Activated naive CD8-positive, alpha-beta T cell treated with anti-CD3 and anti-CD28 coated beads for 36 hours (primary cell): ENCODE measurements at regions not wholly inside any gene's neighbourhood (a gene's known extent, or its start where the extent isn't known, plus 50 kb on each side); places are given as distances from the start of the nearest gene placed in this dataset.

Source experiments
- DNase-seq: peaks from one replicate; pipeline ENCODE4 v3.0.0; 2021
- H3K27ac Mint-ChIP-seq: one replicate; pipeline ENCODE4 v1.8.0; 2022; ENCODE audit warnings: mild to moderate bottlenecking, moderate library complexity, mixed read lengths
- H3K27me3 Mint-ChIP-seq: one replicate; pipeline ENCODE4 v1.8.0; 2022; ENCODE audit warnings: mild to moderate bottlenecking, mixed read lengths
- H3K36me3 Mint-ChIP-seq: one replicate; pipeline ENCODE4 v1.8.0; 2021; ENCODE audit warnings: mild to moderate bottlenecking, mixed read lengths
- H3K4me1 Mint-ChIP-seq: one replicate; pipeline ENCODE4 v1.8.0; 2021; ENCODE audit warnings: mixed read lengths
- H3K4me3 Mint-ChIP-seq: one replicate; pipeline ENCODE4 v1.8.0; 2022; ENCODE audit warnings: mild to moderate bottlenecking, moderate library complexity, mixed read lengths
- H3K9me3 Mint-ChIP-seq: one replicate; pipeline ENCODE4 v1.8.0; 2022; ENCODE audit warnings: mixed read lengths

- no peak for DNase-seq
- no peak overlapping the region for H3K27ac Mint-ChIP-seq
- peaks cover 2% of the 10 kb centered on the region for H3K9me3 Mint-ChIP-seq
- H3K27me3 Mint-ChIP-seq = peaks cover 31% of the 10 kb centered on the region
- H3K36me3 Mint-ChIP-seq = no peaks in the 10 kb centered on the region
- peaks cover 2% of the 10 kb centered on the region for H3K4me1 Mint-ChIP-seq
- H3K4me3 Mint-ChIP-seq = no peak overlapping the region
Observed at GRCh38 chr13:111897178-111897845, 169.6 kb upstream of the SOX1 start.

- Mint-ChIP-seq H3K27me3 (peaks cover 26% of the 10 kb centered on the region), H3K9me3 (peaks cover 2% of the 10 kb centered on the region), H3K27ac (no peak overlapping the region), H3K4me3 (no peak overlapping the region), H3K36me3 (no peaks in the 10 kb centered on the region), H3K4me1 (peaks cover 2% of the 10 kb centered on the region)
- DNase-seq = no peak
Observed at GRCh38 chr13:111897846-111898215, 169.1 kb upstream of the SOX1 start.

- H3K27ac Mint-ChIP-seq = no peak overlapping the region
- H3K9me3 Mint-ChIP-seq = peaks cover 2% of the 10 kb centered on the region
- no peaks in the 10 kb centered on the region for H3K4me1 Mint-ChIP-seq
- H3K4me3 Mint-ChIP-seq = no peak overlapping the region
- no peaks in the 10 kb centered on the region for H3K36me3 Mint-ChIP-seq
- no peak for DNase-seq
- peaks cover 13% of the 10 kb centered on the region for H3K27me3 Mint-ChIP-seq
Observed at GRCh38 chr13:111898956-111899713, 167.8 kb upstream of the SOX1 start.

GRCh38 chr13:111899714-111900389 lies 167.1 kb upstream of the SOX1 start:
- no peak overlapping the region for H3K27ac Mint-ChIP-seq
- H3K9me3 Mint-ChIP-seq = peaks cover 2% of the 10 kb centered on the region
- H3K27me3 Mint-ChIP-seq = peaks cover 6% of the 10 kb centered on the region
- no peak for DNase-seq
- H3K36me3 Mint-ChIP-seq = no peaks in the 10 kb centered on the region
- no peaks in the 10 kb centered on the region for H3K4me1 Mint-ChIP-seq
- H3K4me3 Mint-ChIP-seq = no peak overlapping the region

- H3K4me3 Mint-ChIP-seq = no peak overlapping the region
- H3K36me3 Mint-ChIP-seq = no peaks in the 10 kb centered on the region
- peaks cover 2% of the 10 kb centered on the region for H3K9me3 Mint-ChIP-seq
- no peak for DNase-seq
- H3K4me1 Mint-ChIP-seq = no peaks in the 10 kb centered on the region
- H3K27ac Mint-ChIP-seq = no peak overlapping the region
- H3K27me3 Mint-ChIP-seq = peaks cover 3% of the 10 kb centered on the region
Observed at GRCh38 chr13:111900390-111901131, 166.4 kb upstream of the SOX1 start.

GRCh38 chr13:111901267-111901915 lies 165.6 kb upstream of the SOX1 start:
- no peak overlapping the region for H3K27ac Mint-ChIP-seq
- no peaks in the 10 kb centered on the region for H3K4me1 Mint-ChIP-seq
- H3K4me3 Mint-ChIP-seq = no peak overlapping the region
- H3K9me3 Mint-ChIP-seq = peaks cover 2% of the 10 kb centered on the region
- DNase-seq = no peak
- no peaks in the 10 kb centered on the region for H3K36me3 Mint-ChIP-seq
- H3K27me3 Mint-ChIP-seq = peaks cover 3% of the 10 kb centered on the region

GRCh38 chr13:111902726-111903125 lies 164.2 kb upstream of the SOX1 start:
- DNase-seq = no peak
- Mint-ChIP-seq H3K4me3 (no peak overlapping the region), H3K27me3 (no peaks in the 10 kb centered on the region), H3K4me1 (no peaks in the 10 kb centered on the region), H3K27ac (no peak overlapping the region), H3K9me3 (peaks cover 2% of the 10 kb centered on the region), H3K36me3 (no peaks in the 10 kb centered on the region)

- H3K9me3 Mint-ChIP-seq = peaks cover 2% of the 10 kb centered on the region
Observed at GRCh38 chr13:111903143-111903542, 163.8 kb upstream of the SOX1 start.

GRCh38 chr13:111904166-111904565 lies 162.8 kb upstream of the SOX1 start:
- H3K4me1 Mint-ChIP-seq = no peaks in the 10 kb centered on the region
- no peak overlapping the region for H3K4me3 Mint-ChIP-seq
- H3K36me3 Mint-ChIP-seq = no peaks in the 10 kb centered on the region
- no peaks in the 10 kb centered on the region for H3K27me3 Mint-ChIP-seq
- no peak overlapping the region for H3K27ac Mint-ChIP-seq
- no peak for DNase-seq
- peaks cover 2% of the 10 kb centered on the region for H3K9me3 Mint-ChIP-seq

More at GRCh38 chr13:111903143-111903542, 163.8 kb upstream of the SOX1 start:
- H3K36me3 Mint-ChIP-seq = no peaks in the 10 kb centered on the region
- H3K27me3 Mint-ChIP-seq = no peaks in the 10 kb centered on the region
- no peak overlapping the region for H3K4me3 Mint-ChIP-seq
- no peaks in the 10 kb centered on the region for H3K4me1 Mint-ChIP-seq
- no peak overlapping the region for H3K27ac Mint-ChIP-seq
- DNase-seq = no peak

GRCh38 chr13:111904701-111905608 lies 162.0 kb upstream of the SOX1 start:
- H3K4me1 Mint-ChIP-seq = no peaks in the 10 kb centered on the region
- no peaks in the 10 kb centered on the region for H3K36me3 Mint-ChIP-seq
- no peak overlapping the region for H3K27ac Mint-ChIP-seq
- H3K27me3 Mint-ChIP-seq = no peaks in the 10 kb centered on the region
- peaks cover 2% of the 10 kb centered on the region for H3K9me3 Mint-ChIP-seq
- DNase-seq = no peak
- no peak overlapping the region for H3K4me3 Mint-ChIP-seq

GRCh38 chr13:111905609-111905945 lies 161.4 kb upstream of the SOX1 start:
- no peak overlapping the region for H3K4me3 Mint-ChIP-seq
- no peak overlapping the region for H3K27ac Mint-ChIP-seq
- peaks cover 2% of the 10 kb centered on the region for H3K9me3 Mint-ChIP-seq
- no peaks in the 10 kb centered on the region for H3K36me3 Mint-ChIP-seq
- H3K4me1 Mint-ChIP-seq = no peaks in the 10 kb centered on the region
- DNase-seq = no peak
- H3K27me3 Mint-ChIP-seq = no peaks in the 10 kb centered on the region

GRCh38 chr13:111906306-111906705 lies 160.6 kb upstream of the SOX1 start:
- Mint-ChIP-seq H3K4me3 (no peak overlapping the region), H3K27me3 (no peaks in the 10 kb centered on the region), H3K4me1 (no peaks in the 10 kb centered on the region), H3K9me3 (peaks cover 2% of the 10 kb centered on the region), H3K36me3 (no peaks in the 10 kb centered on the region), H3K27ac (no peak overlapping the region)
- no peak for DNase-seq

GRCh38 chr13:111906816-111907215 lies 160.1 kb upstream of the SOX1 start:
- Mint-ChIP-seq H3K9me3 (peaks cover 2% of the 10 kb centered on the region), H3K27me3 (no peaks in the 10 kb centered on the region), H3K4me3 (no peak overlapping the region), H3K27ac (no peak overlapping the region), H3K36me3 (no peaks in the 10 kb centered on the region), H3K4me1 (no peaks in the 10 kb centered on the region)
- DNase-seq = no peak

- no peak for DNase-seq
- H3K9me3 Mint-ChIP-seq = peaks cover 2% of the 10 kb centered on the region
- no peaks in the 10 kb centered on the region for H3K36me3 Mint-ChIP-seq
- no peaks in the 10 kb centered on the region for H3K27me3 Mint-ChIP-seq
- no peak overlapping the region for H3K27ac Mint-ChIP-seq
- H3K4me3 Mint-ChIP-seq = no peak overlapping the region
- no peaks in the 10 kb centered on the region for H3K4me1 Mint-ChIP-seq
Observed at GRCh38 chr13:111907341-111907880, 159.5 kb upstream of the SOX1 start.
